Activated T-helper 17 cell treated with anti-CD3 and anti-CD28 coated beads, Interleukin-2, amount 50 U/mL, for 72 hours (primary cell): ENCODE measurements at regions not wholly inside any gene's neighbourhood (a gene's known extent, or its start where the extent isn't known, plus 50 kb on each side); places are given as distances from the start of the nearest gene placed in this dataset.
"Not testable (repeated sequence)": the region's sequence is repeated elsewhere in the genome, so short reads cannot be mapped to it uniquely, and the experiment has no call there.

ENCODE experiments used
- ATAC-seq: fragments of 150-1000 bp; cut with Tn5 transposase; replicated peaks from 2 replicates; pipeline ENCODE4 v1.10.0; 2021; ENCODE audit warnings: mild to moderate bottlenecking, moderate library complexity
- H3K27ac Mint-ChIP-seq: one replicate; pipeline ENCODE4 v1.8.0; 2022; ENCODE audit warnings: mixed read lengths
- H3K27me3 Mint-ChIP-seq: one replicate; pipeline ENCODE4 v1.8.0; 2022; ENCODE audit warnings: mixed read lengths
- H3K36me3 Mint-ChIP-seq: one replicate; pipeline ENCODE4 v1.8.0; 2022; ENCODE audit warnings: low read depth, mild to moderate bottlenecking, mixed read lengths
- H3K4me1 Mint-ChIP-seq: one replicate; pipeline ENCODE4 v1.8.0; 2022; ENCODE audit warnings: mixed read lengths
- H3K4me3 Mint-ChIP-seq: one replicate; pipeline ENCODE4 v1.8.0; 2022; ENCODE audit warnings: mild to moderate bottlenecking, mixed read lengths
- H3K9me3 Mint-ChIP-seq: one replicate; pipeline ENCODE4 v1.8.0; 2022; ENCODE audit warnings: mixed read lengths

DNA sequence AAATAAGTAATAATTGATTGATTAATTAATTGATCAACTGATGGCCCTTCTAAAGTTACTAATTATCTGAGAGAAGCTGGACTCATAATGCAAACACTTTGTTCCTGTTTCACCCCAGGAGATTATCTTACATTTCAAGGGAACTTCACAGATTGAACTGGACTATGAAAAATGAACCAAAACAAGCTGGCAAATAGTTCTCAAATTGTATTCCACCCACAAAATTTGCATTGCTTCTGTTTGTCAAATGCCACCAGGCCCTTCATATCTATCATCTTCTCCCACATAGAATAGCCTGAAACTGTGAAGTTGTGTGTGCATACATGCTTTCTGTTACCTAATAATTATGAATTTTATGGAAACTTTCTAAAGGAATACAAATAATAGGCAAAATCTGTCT is 104.0 kb downstream of the ZNF281 start:
- Mint-ChIP-seq H3K27me3 (no peaks in the 10 kb centered on the region), H3K27ac (no peak overlapping the region), H3K4me1 (peaks cover 5% of the 10 kb centered on the region), H3K36me3 (no peaks in the 10 kb centered on the region), H3K4me3 (no peak overlapping the region), H3K9me3 (no peaks in the 10 kb centered on the region)
- no peak for ATAC-seq

DNA sequence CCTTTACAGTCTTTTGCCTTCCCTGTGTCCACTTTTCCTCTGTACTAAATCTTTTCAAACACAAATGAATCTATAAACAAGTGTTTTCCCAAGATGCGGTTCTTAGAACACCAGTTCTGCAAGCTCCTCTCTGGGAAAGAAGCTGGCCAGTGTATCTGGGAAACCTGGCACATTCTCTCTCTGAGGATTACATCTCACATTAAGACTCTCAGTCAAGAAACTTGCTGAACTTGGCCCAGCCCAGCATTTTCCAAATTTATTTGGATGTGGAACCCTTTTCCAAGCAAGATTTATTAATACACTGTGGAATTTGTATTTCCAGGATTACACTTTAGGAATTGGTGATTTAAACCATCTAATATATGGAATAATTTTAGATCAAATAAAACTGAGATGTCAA is 105.7 kb downstream of the ZNF281 start:
- Mint-ChIP-seq H3K4me3 (no peak overlapping the region), H3K9me3 (no peaks in the 10 kb centered on the region), H3K36me3 (no peaks in the 10 kb centered on the region), H3K27me3 (no peaks in the 10 kb centered on the region), H3K27ac (no peak overlapping the region), H3K4me1 (peaks cover 5% of the 10 kb centered on the region)
- no peak for ATAC-seq

DNA sequence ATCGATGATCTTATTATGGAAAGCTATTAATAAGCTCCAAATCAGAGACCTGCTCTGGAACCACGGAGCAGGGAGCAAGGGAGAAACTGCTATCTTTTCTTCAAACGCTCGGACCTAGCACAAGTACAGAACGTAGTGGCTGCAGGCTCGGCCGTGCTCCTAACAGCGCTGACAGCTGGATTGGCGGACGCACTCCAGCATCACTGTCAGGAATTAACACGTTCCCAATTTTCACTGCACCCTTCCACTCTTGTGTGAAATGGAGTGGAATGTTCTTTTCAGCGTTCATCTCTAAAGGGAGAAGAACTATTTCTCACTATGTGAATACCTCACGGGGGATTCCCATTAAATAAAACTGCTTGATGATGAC is 106.9 kb downstream of the ZNF281 start:
- no peak for ATAC-seq
- no peak overlapping the region for H3K27ac Mint-ChIP-seq

DNA sequence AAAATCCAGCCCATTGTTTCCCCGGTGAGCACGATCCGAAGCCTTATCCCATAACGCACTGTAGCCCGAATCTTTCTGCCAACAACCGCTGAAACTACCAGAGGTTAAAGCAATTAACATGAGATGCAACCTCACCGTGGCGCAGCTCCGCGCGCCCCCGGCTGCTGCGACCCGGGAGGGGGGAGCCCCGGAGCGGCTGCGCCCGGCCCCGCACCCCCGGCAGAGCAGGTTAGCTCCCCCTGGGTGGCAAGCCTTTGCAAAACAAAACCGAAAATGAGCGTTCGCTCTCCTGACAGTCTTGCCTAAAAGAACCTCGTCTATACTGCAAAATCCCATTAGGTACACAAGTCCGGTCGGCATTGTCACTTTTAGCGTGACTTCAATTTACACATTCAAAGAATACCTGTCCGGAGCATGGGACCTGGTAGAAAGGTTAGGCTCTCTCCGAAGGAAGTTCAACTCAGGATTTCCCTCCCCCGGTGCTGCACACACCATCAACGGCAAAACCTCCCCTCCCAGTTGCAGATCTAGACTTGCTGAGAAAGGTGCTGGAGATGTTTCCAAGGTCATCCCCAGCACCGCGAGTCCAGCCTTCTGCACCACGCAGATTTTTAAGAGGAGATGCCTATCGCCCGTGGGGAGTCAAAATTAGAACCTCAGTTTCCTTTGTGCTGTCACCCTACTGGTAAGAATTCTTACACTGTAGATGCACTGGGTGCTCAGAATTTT is 107.5 kb downstream of the ZNF281 start:
- ATAC-seq: peak; percentile 88
- no peak overlapping the region for H3K27ac Mint-ChIP-seq
- no peaks in the 10 kb centered on the region for H3K27me3 Mint-ChIP-seq
- H3K4me1 Mint-ChIP-seq: peaks cover 2% of the 10 kb centered on the region
- H3K36me3 Mint-ChIP-seq: no peaks in the 10 kb centered on the region
- peak overlapping the region; percentile 76 for H3K4me3 Mint-ChIP-seq
- H3K9me3 Mint-ChIP-seq: no peaks in the 10 kb centered on the region

More for the DNA sequence above, 106.9 kb downstream of the ZNF281 start:
- Mint-ChIP-seq H3K36me3 (no peaks in the 10 kb centered on the region), H3K4me3 (peak overlapping the region; percentile 76), H3K4me1 (peaks cover 5% of the 10 kb centered on the region), H3K9me3 (no peaks in the 10 kb centered on the region), H3K27me3 (no peaks in the 10 kb centered on the region)

DNA sequence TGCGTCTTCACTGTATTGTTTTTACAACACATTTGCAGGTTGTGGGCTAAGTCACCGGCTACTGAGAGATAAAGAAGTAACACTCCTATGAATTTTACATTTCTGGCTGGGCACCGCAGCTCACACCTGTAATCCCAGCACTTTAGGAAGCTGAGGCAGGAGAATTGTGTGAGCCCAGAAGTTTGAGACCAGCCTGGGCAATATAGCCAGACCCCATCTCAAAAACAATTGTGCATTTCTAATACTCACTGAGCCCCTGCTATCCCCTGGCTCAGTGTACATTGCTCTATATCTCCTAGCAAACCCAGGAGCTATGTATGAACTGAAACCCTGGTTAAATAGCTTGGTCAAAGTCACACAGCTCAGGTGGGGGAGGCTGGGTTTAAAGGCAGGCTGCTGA is 108.7 kb downstream of the ZNF281 start:
- Mint-ChIP-seq H3K9me3 (no peaks in the 10 kb centered on the region), H3K27me3 (no peaks in the 10 kb centered on the region), H3K36me3 (no peaks in the 10 kb centered on the region), H3K4me3 (no peak overlapping the region), H3K4me1 (no peaks in the 10 kb centered on the region), H3K27ac (no peak overlapping the region)
- no peak for ATAC-seq

DNA sequence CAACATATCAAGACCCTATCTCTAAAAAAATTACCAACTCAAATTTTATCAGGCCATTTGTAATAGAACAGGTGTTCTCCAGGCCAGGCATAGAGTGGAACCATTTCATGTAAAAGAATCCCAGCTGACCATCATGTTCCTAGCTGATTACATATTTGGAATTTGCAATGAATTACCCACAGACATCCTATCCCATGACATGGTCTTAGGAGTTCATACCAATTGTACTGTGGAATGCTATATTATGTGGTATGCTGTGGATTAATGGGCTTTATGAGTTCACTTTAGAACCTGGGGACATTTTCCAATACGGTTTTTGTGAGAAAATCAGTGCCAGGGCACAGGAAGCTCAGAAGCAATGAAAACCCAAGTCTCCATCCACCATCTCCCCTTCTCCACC is 110.3 kb downstream of the ZNF281 start:
- H3K36me3 Mint-ChIP-seq: no peaks in the 10 kb centered on the region
- no peaks in the 10 kb centered on the region for H3K9me3 Mint-ChIP-seq
- no peak for ATAC-seq
- H3K4me3 Mint-ChIP-seq: no peak overlapping the region
- no peaks in the 10 kb centered on the region for H3K4me1 Mint-ChIP-seq
- H3K27ac Mint-ChIP-seq: no peak overlapping the region
- no peaks in the 10 kb centered on the region for H3K27me3 Mint-ChIP-seq

DNA sequence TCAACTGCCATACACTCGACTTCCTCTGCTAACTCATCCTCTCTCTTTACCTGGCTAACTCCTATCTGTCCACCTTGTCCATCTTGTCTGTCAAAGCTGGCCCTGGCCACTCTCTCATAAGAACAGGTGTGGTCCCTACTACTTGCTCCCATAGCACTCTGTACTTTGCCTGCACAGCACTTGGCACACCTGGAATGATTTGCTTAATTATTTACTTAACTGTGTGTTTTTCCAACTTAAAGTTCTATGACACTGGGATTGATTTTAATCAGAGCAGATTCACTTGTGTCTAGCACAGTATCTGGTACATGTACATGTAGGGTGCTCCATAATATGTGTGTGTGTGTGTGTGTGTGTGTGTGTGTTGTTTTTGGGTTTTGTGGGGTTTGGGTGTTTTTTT is 111.6 kb downstream of the ZNF281 start:
- no peak overlapping the region for H3K27ac Mint-ChIP-seq
- H3K36me3 Mint-ChIP-seq: no peaks in the 10 kb centered on the region
- H3K9me3 Mint-ChIP-seq: no peaks in the 10 kb centered on the region
- no peaks in the 10 kb centered on the region for H3K27me3 Mint-ChIP-seq
- no peaks in the 10 kb centered on the region for H3K4me1 Mint-ChIP-seq
- no peak for ATAC-seq
- no peak overlapping the region for H3K4me3 Mint-ChIP-seq

DNA sequence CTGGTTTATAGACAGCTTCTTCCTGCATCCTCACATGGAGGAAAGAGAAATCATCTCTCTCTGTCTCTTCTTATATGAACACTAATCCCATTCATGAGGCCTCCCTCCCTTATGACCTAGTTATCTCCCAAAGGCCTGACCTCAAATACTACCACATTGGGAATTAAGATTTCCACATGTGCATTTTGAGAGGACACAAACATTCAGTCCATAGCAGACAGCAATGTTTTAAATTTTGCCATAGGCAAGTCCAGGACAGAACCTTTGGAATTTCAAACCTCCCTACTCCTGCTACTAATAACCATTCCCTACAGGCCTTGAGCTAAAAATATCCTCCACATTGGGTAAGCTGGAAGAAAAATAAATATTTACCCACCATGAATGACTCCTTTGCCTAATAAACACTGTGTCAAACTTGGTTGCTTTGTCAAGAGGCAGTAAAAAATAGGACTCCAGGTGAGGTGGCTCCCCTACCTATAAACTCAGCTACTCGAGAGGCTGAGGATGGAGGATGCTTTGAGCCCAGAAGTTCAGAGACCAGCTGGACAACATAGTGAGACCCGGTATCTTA is 113.7 kb downstream of the ZNF281 start:
- no peak for ATAC-seq
- H3K36me3 Mint-ChIP-seq: no peaks in the 10 kb centered on the region
- H3K4me3 Mint-ChIP-seq: no peak overlapping the region

DNA sequence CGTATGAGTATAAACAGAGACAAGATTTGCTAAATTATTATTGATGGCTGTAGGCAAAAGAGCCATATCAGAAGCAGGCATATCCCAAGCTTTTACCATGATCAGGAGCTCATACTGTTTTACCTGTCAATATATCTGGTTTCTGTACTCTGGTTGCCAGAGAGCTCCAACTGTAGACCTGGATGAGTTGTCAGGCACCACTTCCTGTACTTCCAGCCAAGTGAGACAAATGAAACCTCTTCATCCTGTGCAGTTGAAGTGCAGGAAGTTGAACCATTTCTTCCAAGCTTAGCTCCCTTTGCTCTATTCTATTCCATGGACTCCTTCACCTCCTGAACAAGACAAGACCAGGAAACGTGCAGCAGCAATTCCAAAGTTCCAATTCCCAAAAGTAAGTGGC is 115.6 kb downstream of the ZNF281 start:
- ATAC-seq: no peak
- no peaks in the 10 kb centered on the region for H3K36me3 Mint-ChIP-seq
- no peaks in the 10 kb centered on the region for H3K4me1 Mint-ChIP-seq
- no peaks in the 10 kb centered on the region for H3K27me3 Mint-ChIP-seq
- H3K27ac Mint-ChIP-seq: no peak overlapping the region
- H3K4me3 Mint-ChIP-seq: no peak overlapping the region
- no peaks in the 10 kb centered on the region for H3K9me3 Mint-ChIP-seq

More for the DNA sequence above, 113.7 kb downstream of the ZNF281 start:
- no peaks in the 10 kb centered on the region for H3K27me3 Mint-ChIP-seq
- H3K9me3 Mint-ChIP-seq: no peaks in the 10 kb centered on the region
- H3K27ac Mint-ChIP-seq: no peak overlapping the region
- H3K4me1 Mint-ChIP-seq: no peaks in the 10 kb centered on the region

DNA sequence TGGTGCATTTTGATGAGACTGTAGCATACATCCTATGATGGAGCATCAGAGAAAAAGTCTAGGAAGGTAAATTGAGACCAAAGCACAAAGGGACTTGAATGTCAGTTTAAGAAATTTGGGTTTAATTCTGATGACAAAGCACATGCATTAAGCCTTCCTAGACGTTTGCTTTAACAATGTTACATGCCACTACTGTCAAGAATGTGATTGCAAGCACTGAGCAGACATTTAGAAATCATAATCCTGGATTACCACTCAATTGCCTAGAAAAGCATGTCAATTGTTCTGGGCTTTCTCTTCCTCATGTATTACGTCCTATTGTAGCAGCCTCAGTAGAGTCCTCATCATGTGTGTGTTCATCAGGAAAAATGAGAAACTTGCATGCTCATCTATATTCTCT is 117.1 kb downstream of the ZNF281 start:
- ATAC-seq: no peak
- Mint-ChIP-seq H3K4me3 (no peak overlapping the region), H3K27ac (no peak overlapping the region), H3K4me1 (no peaks in the 10 kb centered on the region), H3K27me3 (no peaks in the 10 kb centered on the region), H3K9me3 (no peaks in the 10 kb centered on the region), H3K36me3 (no peaks in the 10 kb centered on the region)

DNA sequence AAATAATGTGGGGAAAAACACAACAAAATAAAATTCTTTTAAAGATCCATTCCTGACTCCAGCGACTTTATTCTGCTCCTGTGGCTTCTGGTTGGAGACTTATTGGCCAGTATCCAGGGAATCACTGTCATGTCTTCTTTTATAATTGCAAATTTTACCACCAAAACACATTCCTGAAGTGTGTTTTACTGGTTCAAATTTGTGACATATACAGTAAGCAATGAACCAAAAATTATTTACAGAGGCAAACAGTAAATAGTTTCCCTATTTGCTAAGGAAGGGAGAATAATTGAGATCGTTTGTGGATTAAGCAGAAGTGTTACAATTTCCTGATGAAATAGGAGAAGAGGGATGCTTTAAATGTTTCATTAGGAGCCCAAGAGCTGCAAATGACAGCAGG is 118.7 kb downstream of the ZNF281 start:
- no peak for ATAC-seq
- no peaks in the 10 kb centered on the region for H3K27me3 Mint-ChIP-seq
- no peaks in the 10 kb centered on the region for H3K4me1 Mint-ChIP-seq
- H3K27ac Mint-ChIP-seq: no peak overlapping the region
- H3K36me3 Mint-ChIP-seq: no peaks in the 10 kb centered on the region
- no peaks in the 10 kb centered on the region for H3K9me3 Mint-ChIP-seq
- H3K4me3 Mint-ChIP-seq: no peak overlapping the region

DNA sequence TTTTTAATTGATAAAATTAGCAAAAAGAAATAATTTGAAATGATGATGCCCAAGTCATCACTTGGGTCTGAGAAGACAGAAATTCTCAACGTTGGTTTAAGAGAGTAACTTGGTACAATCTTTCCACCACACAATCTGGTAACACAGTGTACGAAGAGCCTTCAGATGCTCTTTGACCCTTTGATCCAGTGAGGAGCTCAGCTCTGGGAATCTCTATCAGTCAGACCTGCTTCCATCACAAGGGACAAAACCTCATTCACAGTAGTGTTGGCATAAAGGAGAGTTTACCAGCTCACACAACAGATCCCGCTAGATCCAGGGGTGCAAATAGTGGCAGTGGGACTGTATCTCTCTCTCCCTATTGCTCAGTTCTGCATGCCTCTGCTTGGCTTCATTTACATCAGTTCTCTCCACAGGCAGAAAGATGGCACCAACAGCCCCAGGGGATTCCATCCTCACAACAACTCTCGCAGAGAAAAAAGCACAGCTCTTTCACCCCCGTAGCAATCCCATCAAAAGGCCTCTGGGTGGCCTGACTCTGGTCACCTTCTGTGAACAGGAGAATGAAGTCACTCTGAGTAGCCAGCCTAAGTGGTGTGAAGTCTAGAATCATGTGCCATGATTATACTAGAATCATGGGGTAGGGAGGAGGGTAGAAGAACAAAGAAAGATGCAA is 119.7 kb downstream of the ZNF281 start:
- no peak overlapping the region for H3K4me3 Mint-ChIP-seq
- H3K9me3 Mint-ChIP-seq: no peaks in the 10 kb centered on the region
- H3K36me3 Mint-ChIP-seq: no peaks in the 10 kb centered on the region
- peaks cover 4% of the 10 kb centered on the region for H3K4me1 Mint-ChIP-seq
- no peak overlapping the region for H3K27ac Mint-ChIP-seq
- no peak for ATAC-seq
- H3K27me3 Mint-ChIP-seq: no peaks in the 10 kb centered on the region

DNA sequence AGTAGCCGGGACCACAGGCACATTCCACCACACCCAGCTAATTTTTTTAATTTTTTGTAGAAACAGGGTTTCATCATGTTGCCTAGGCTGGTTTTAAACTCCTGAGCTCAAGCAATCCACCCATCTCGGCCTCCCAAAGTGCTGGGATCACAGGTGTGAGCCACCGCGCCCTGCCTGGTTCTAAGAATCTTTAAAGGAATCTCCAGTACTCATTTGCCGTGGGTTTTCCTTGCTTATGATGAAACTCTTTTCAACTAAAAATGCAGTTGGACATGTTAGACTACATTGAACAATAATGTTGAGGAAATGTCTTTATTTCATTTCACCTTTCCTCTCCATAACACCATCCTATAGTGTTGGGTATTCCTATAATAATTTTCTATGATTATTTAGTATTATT is 121.6 kb downstream of the ZNF281 start:
- Mint-ChIP-seq H3K27me3 (no peaks in the 10 kb centered on the region), H3K27ac (no peak overlapping the region), H3K9me3 (no peaks in the 10 kb centered on the region), H3K36me3 (no peaks in the 10 kb centered on the region), H3K4me3 (no peak overlapping the region), H3K4me1 (peaks cover 5% of the 10 kb centered on the region)
- ATAC-seq: no peak

DNA sequence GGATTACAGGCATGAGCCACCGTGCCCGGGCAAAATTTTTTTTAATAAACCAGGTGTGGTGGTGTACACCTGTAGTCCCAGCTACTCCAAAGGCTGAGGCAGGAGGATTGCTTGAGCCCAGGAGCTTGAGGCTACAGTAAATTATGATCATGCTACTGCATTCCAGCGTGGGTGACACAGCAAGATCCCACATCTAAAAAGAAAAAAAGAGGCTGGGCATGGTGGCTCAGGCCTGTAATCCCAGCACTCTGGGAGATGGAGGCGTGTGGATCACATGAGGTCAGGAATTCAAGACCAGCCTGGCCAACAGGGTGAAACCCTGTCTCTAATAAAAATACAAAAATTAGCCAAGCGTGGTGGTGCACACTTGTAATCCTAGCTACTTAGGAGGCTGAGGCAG is 125.6 kb downstream of the ZNF281 start:
- not testable (repeated sequence) for H3K27ac Mint-ChIP-seq, H3K27me3 Mint-ChIP-seq, H3K4me1 Mint-ChIP-seq, H3K9me3 Mint-ChIP-seq, H3K4me3 Mint-ChIP-seq, ATAC-seq, H3K36me3 Mint-ChIP-seq

DNA sequence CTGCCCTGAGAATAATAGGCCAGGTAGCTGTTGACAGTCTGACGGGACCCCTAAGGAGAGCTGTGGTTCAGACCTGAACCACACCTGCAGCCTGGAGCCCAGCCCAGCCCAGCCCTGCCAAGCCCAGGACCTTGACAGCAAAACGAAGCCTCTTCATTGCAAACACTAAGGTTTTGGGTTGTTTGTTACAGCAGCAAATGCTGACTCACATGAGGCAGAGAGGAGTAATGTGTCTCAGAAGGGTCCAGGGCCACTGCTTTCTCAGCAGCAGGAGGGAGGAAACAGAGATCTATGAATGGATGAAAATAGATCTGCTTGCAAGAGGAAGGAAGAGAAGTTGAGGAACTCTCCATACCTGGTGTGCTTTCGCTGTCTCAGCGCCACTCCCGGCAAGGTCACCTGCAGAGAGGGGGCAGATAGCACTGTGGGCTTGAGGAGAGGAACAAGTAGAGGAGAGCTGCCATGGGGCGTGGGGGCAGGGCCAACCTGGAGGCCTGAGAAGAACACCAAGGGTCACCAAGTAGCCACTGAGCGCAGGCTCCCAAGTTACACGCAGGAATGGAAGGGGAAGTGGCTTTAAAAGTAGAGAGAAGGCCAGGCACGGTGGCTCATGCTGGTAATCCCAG is 127.2 kb downstream of the ZNF281 start:
- H3K4me3 Mint-ChIP-seq: no peak overlapping the region
- H3K27me3 Mint-ChIP-seq: peaks cover 6% of the 10 kb centered on the region
- H3K27ac Mint-ChIP-seq: no peak overlapping the region
- no peak for ATAC-seq
- H3K9me3 Mint-ChIP-seq: no peaks in the 10 kb centered on the region
- H3K36me3 Mint-ChIP-seq: no peaks in the 10 kb centered on the region
- H3K4me1 Mint-ChIP-seq: peaks cover 5% of the 10 kb centered on the region
